GM23338 (cell line): ENCODE measurements at regions not wholly inside any gene's neighbourhood (a gene's known extent, or its start where the extent isn't known, plus 50 kb on each side); places are given as distances from the start of the nearest gene placed in this dataset.

ENCODE experiments used
- CREB1 ChIP-seq: fragments of 250-450 bp; sonication (Bioruptor Pico); IDR thresholded peaks from 2 replicates; pipeline ENCODE4 v1.5.0; 2020; ENCODE audit warnings: low read depth, mild to moderate bottlenecking, moderate library complexity
- EZH2 ChIP-seq: fragments of 200-600 bp; sonication (generic); IDR thresholded peaks from one replicate; pipeline ENCODE4 v1.8.0; 2017; ENCODE audit warnings: antibody characterized with exemption, mild to moderate bottlenecking, low read depth; ENCODE audit not compliant: unreplicated experiment
- EZH2phosphoT487 ChIP-seq: fragments of 200-600 bp; sonication (generic); IDR thresholded peaks from one replicate; pipeline ENCODE4 v1.8.1; 2018; ENCODE audit warnings: antibody characterized with exemption; ENCODE audit not compliant: unreplicated experiment
- JUNB ChIP-seq: IDR thresholded peaks from one replicate; pipeline ENCODE4 v1.6.1; 2016; ENCODE audit warnings: antibody characterized with exemption; ENCODE audit not compliant: unreplicated experiment
- POLR2AphosphoS5 ChIP-seq: IDR thresholded peaks from 2 replicates; pipeline ENCODE4 v1.6.1; 2016; ENCODE audit warnings: antibody characterized with exemption, low read depth
- STAT1 ChIP-seq: IDR thresholded peaks from one replicate; pipeline ENCODE4 v1.6.1; 2016; ENCODE audit warnings: antibody characterized with exemption; ENCODE audit not compliant: unreplicated experiment
- TF ChIP-seq, protein P1 (sequence below), 2 experiments: fragments of 200-600 bp in 1 of 2; sonication (generic) in 1 of 2; conservative IDR thresholded peaks; 2 replicates each; pipeline versions ENCODE4 v1.5.1 to v1.6.1; 2016 to 2017; ENCODE audit warnings: antibody characterized with exemption in 2 of 2, low read depth in 2 of 2, mild to moderate bottlenecking in 2 of 2, moderate library complexity in 1 of 2
- TF ChIP-seq, protein P2 (sequence below): IDR thresholded peaks from one replicate; pipeline ENCODE4 v1.6.1; 2018; ENCODE audit warnings: antibody characterized with exemption; ENCODE audit not compliant: unreplicated experiment

DNA sequence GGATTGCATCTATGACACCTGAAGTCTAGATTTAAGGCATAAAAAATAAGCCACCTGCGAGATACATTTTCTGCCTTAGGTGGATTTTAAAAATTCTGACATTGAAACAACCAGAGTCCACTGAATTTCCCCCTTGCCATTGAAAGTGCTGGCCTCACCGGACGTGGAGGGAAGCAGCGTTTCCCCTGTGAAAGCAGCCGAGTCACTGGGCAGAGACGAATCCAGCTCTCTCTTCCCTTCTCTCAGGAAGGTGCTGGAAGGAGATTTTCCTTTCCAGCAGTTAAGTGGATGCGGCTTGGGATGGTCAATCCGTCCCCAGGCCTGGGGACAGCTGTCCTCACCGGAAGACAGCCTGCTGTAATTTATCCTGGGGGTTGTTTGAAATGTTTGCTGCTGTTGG is 270.9 kb upstream of the FOXF1 start:
- TF ChIP-seq, protein P1, sequence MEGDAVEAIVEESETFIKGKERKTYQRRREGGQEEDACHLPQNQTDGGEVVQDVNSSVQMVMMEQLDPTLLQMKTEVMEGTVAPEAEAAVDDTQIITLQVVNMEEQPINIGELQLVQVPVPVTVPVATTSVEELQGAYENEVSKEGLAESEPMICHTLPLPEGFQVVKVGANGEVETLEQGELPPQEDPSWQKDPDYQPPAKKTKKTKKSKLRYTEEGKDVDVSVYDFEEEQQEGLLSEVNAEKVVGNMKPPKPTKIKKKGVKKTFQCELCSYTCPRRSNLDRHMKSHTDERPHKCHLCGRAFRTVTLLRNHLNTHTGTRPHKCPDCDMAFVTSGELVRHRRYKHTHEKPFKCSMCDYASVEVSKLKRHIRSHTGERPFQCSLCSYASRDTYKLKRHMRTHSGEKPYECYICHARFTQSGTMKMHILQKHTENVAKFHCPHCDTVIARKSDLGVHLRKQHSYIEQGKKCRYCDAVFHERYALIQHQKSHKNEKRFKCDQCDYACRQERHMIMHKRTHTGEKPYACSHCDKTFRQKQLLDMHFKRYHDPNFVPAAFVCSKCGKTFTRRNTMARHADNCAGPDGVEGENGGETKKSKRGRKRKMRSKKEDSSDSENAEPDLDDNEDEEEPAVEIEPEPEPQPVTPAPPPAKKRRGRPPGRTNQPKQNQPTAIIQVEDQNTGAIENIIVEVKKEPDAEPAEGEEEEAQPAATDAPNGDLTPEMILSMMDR (conservative IDR thresholded peaks at IDR 0.05; ENCODE audit: low read depth in 2 of 2): no peak
- TF ChIP-seq POLR2AphosphoS5 (no peak), EZH2 (no peak), EZH2phosphoT487 (no peak), CREB1 (CRISPR knock-in tag) (no peak), STAT1 (no peak), JUNB (no peak)
- TF ChIP-seq, protein P2, sequence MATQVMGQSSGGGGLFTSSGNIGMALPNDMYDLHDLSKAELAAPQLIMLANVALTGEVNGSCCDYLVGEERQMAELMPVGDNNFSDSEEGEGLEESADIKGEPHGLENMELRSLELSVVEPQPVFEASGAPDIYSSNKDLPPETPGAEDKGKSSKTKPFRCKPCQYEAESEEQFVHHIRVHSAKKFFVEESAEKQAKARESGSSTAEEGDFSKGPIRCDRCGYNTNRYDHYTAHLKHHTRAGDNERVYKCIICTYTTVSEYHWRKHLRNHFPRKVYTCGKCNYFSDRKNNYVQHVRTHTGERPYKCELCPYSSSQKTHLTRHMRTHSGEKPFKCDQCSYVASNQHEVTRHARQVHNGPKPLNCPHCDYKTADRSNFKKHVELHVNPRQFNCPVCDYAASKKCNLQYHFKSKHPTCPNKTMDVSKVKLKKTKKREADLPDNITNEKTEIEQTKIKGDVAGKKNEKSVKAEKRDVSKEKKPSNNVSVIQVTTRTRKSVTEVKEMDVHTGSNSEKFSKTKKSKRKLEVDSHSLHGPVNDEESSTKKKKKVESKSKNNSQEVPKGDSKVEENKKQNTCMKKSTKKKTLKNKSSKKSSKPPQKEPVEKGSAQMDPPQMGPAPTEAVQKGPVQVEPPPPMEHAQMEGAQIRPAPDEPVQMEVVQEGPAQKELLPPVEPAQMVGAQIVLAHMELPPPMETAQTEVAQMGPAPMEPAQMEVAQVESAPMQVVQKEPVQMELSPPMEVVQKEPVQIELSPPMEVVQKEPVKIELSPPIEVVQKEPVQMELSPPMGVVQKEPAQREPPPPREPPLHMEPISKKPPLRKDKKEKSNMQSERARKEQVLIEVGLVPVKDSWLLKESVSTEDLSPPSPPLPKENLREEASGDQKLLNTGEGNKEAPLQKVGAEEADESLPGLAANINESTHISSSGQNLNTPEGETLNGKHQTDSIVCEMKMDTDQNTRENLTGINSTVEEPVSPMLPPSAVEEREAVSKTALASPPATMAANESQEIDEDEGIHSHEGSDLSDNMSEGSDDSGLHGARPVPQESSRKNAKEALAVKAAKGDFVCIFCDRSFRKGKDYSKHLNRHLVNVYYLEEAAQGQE: no peak
